K562 (cell line): ENCODE measurements at regions not wholly inside any gene's neighbourhood (a gene's known extent, or its start where the extent isn't known, plus 50 kb on each side); places are given as distances from the start of the nearest gene placed in this dataset.

Source experiments
- ATAC-seq: fragments of 200-7000 bp; cut with Tn5 transposase; 3 replicates; pipeline ENCODE4 v1.9.1; 2020; ENCODE audit warnings: moderate library complexity
- BruUV-seq: library from RNA; stranded (reverse); fragments of 400-500 nt; replicated peaks from 2 replicates; lab custom pipeline; 2021; lab: Mats Ljungman, UMichigan
- CTCF ChIA-PET: fragments of 300-600 bp; formaldehyde crosslinking; extraction: SDS; loops from one replicate; lab custom pipeline; 2021; ENCODE audit warnings: low intra/inter-chr PET ratio; lab: Yijun Ruan, JAX
- POLR2A ChIA-PET: fragments of 300-600, 350-650 bp; sonication (Branson Sonifier 250); formaldehyde crosslinking; extraction: SDS; loops from one replicate; lab custom pipeline; 2021; ENCODE audit warnings: antibody characterized with exemption, inconsistent platforms; lab: Yijun Ruan, JAX
- DNase-seq, 4 experiments: peaks; one replicate each; pipeline versions ENCODE4 v3.0.0 to v3.0.0-alpha.2; 2011 to 2018; ENCODE audit warnings: low spot score in 3 of 4, mixed read lengths in 3 of 4; ENCODE audit errors: extremely low read depth in 1 of 4
- FAIRE-seq: peaks from 2 replicates; lab custom pipeline; 2011; peaks lifted over from hg19 to GRCh38; lab: Jason Lieb, UNC
- H2AFZ ChIP-seq: 2 replicates; pipeline ENCODE4 v1.6.0; 2011; ENCODE audit warnings: low read depth, low read length, control low read depth, inconsistent platforms
- H3K27ac ChIP-seq: fragments of 200-600 bp; 3 replicates; pipeline ENCODE4 v1.8.0; 2011; ENCODE audit warnings: low read depth, mild to moderate bottlenecking, control low read depth, inconsistent platforms, low read length, moderate library complexity, mixed read lengths; ENCODE audit errors: extremely low read depth
- H3K27me3 ChIP-seq, 2 experiments: fragments of 300-600 bp in 1 of 2; 2 replicates in 1 of 2; 3 replicates in 1 of 2; pipeline versions ENCODE4 v1.6.0 to v1.8.0; 2011; ENCODE audit warnings: inconsistent platforms in 2 of 2, low read length in 2 of 2, mild to moderate bottlenecking in 1 of 2, mixed read lengths in 1 of 2, moderate library complexity in 1 of 2; ENCODE audit not compliant: control insufficient read depth in 2 of 2, insufficient read depth in 2 of 2
- H3K36me3 ChIP-seq: fragments of 300-600 bp; 3 replicates; pipeline ENCODE4 v1.8.0; 2011; ENCODE audit warnings: mild to moderate bottlenecking, low read length, inconsistent platforms; ENCODE audit not compliant: control insufficient read depth, insufficient read depth
- H3K4me1 ChIP-seq, 2 experiments: fragments of 200-600 bp in 1 of 2; replicated peaks in 1 of 2; 2 replicates in 1 of 2; 3 replicates in 1 of 2; pipeline versions ENCODE4 v1.5.1 to v1.8.0; 2011; ENCODE audit warnings: inconsistent platforms in 2 of 2, low read length in 2 of 2, mild to moderate bottlenecking in 1 of 2, mixed read lengths in 1 of 2, moderate library complexity in 1 of 2; ENCODE audit not compliant: control insufficient read depth in 2 of 2, insufficient read depth in 2 of 2
- H3K4me2 ChIP-seq: 2 replicates; pipeline ENCODE4 v1.6.1; 2011; ENCODE audit warnings: low read length, control low read depth, inconsistent platforms, mixed read lengths; ENCODE audit not compliant: insufficient read depth
- H3K4me3 ChIP-seq: fragments of 200-600 bp; sonication (generic), shearing (Covaris generic); 2 replicates; pipeline ENCODE4 v1.5.1; 2016; ENCODE audit warnings: control low read depth, inconsistent platforms
- H3K79me2 ChIP-seq: fragments of 200-600 bp; 3 replicates; pipeline ENCODE4 v1.8.0; 2011; ENCODE audit warnings: low read length, inconsistent platforms; ENCODE audit not compliant: control insufficient read depth, insufficient read depth
- H3K9ac ChIP-seq, 2 experiments: 2 replicates each; pipeline versions ENCODE4 v1.6.0 to v1.6.1; 2011; ENCODE audit warnings: low read depth in 2 of 2, low read length in 2 of 2, control low read depth in 1 of 2, inconsistent platforms in 1 of 2, mild to moderate bottlenecking in 1 of 2, mixed read lengths in 1 of 2; ENCODE audit not compliant: insufficient read depth in 1 of 2
- H3K9me1 ChIP-seq: one replicate; pipeline ENCODE4 v1.6.0; 2011; ENCODE audit warnings: inconsistent platforms, mild to moderate bottlenecking, low read length, moderate library complexity; ENCODE audit not compliant: control insufficient read depth, insufficient read depth
- H3K9me3 ChIP-seq: replicated peaks from 2 replicates; pipeline ENCODE4 v1.5.1; 2011; ENCODE audit warnings: low read depth, low read length, inconsistent platforms; ENCODE audit not compliant: control insufficient read depth, insufficient read depth
- H4K20me1 ChIP-seq: replicated peaks from 2 replicates; pipeline ENCODE4 v1.6.1; 2011; ENCODE audit warnings: low read length, inconsistent platforms, mixed read lengths; ENCODE audit not compliant: control insufficient read depth, insufficient read depth
- CBX8 ChIP-seq: fragments of 200-600 bp; sonication (generic); IDR thresholded peaks from 2 replicates; pipeline ENCODE4 v1.6.1; 2012; ENCODE audit warnings: borderline replicate concordance, mixed run types, low read depth, mild to moderate bottlenecking, moderate library complexity, mixed read lengths, low read length, control low read depth, inconsistent platforms; ENCODE audit not compliant: poor library complexity, severe bottlenecking; ENCODE audit errors: extremely low read depth
- CHAMP1 ChIP-seq: fragments of 450-650 bp; IDR thresholded peaks from 2 replicates; pipeline ENCODE4 v1.6.1; 2016; ENCODE audit warnings: mild to moderate bottlenecking
- ELF1 ChIP-seq: fragments of 200-800 bp; sonication (Bioruptor generic); IDR thresholded peaks from 2 replicates; pipeline ENCODE4 v1.6.1; 2016; ENCODE audit warnings: missing genetic modification characterization, missing compliant biosample characterization
- EWSR1 ChIP-seq: fragments of 450-650 bp; IDR thresholded peaks from 2 replicates; pipeline ENCODE4 v1.6.1; 2018; ENCODE audit warnings: borderline replicate concordance, mild to moderate bottlenecking, low read depth, moderate library complexity; ENCODE audit not compliant: partially characterized antibody
- HMG20A ChIP-seq: fragments of 450-650 bp; formaldehyde crosslinking; conservative IDR thresholded peaks from 2 replicates; pipeline ENCODE4 v1.4.0; 2020; ENCODE audit warnings: mild to moderate bottlenecking, mixed read lengths
- KLF6 ChIP-seq: fragments of 250-450 bp; sonication (Bioruptor Pico); IDR thresholded peaks from 2 replicates; pipeline ENCODE4 v1.4.0; 2020; ENCODE audit warnings: mild to moderate bottlenecking, moderate library complexity, borderline replicate concordance
- PRPF4 ChIP-seq: fragments of 200-400 bp; formaldehyde crosslinking; IDR thresholded peaks from one replicate; pipeline ENCODE4 v1.6.1; 2017; ENCODE audit warnings: low read length, low read depth, mild to moderate bottlenecking; ENCODE audit not compliant: insufficient read depth, poor library complexity, severe bottlenecking
- TBL1XR1 ChIP-seq, 2 experiments: IDR thresholded peaks; 2 replicates each; pipeline ENCODE4 v1.6.1; 2012; ENCODE audit warnings: improper control_type of control experiment in 2 of 2, low read length in 2 of 2, mild to moderate bottlenecking in 1 of 2
- THRB ChIP-seq: fragments of 450-650 bp; formaldehyde crosslinking; conservative IDR thresholded peaks from 2 replicates; pipeline ENCODE4 v1.4.0; 2022; ENCODE audit warnings: mild to moderate bottlenecking, missing genetic modification characterization
- XRCC4 ChIP-seq: IDR thresholded peaks from one replicate; pipeline ENCODE4 v1.6.1; 2011; ENCODE audit not compliant: insufficient read depth, insufficient read length; ENCODE audit errors: extremely low read depth
- ZHX1 ChIP-seq: fragments of 150-350 bp; conservative IDR thresholded peaks from 2 replicates; pipeline ENCODE4 v1.6.1; 2014; ENCODE audit warnings: low read length
- ZSCAN29 ChIP-seq: fragments of 450-650 bp; IDR thresholded peaks from 2 replicates; pipeline ENCODE4 v1.6.1; 2017
- WGBS: fragments of 100-300 bp; shearing (Covaris generic); methylation state at CpG from one replicate; pipeline ENCODE4 v1.1.6; 2016; ENCODE audit warnings: low coverage, mixed read lengths; ENCODE audit not compliant: insufficient coverage; ENCODE audit errors: missing lambda C conversion rate; 5-methylcytosine and 5-hydroxymethylcytosine counted together
- in situ Hi-C: fragments of 300-500 bp; cut with MboI; formaldehyde crosslinking; loops from 4 replicates; pipeline ENCODE4 v1.15.0; 2018; ENCODE audit warnings: inconsistent platforms, mixed read lengths
- intact Hi-C: fragments of 100-400 bp; cut with micrococcal nuclease; formaldehyde crosslinking; loops from 2 replicates; pipeline ENCODE4 v1.14.2; 2022
- TF ChIP-seq, protein P1 (sequence below): fragments of 450-650 bp; conservative IDR thresholded peaks from 2 replicates; pipeline ENCODE4 v1.6.1; 2016; ENCODE audit warnings: missing genetic modification characterization, low read depth, mild to moderate bottlenecking, missing compliant biosample characterization, moderate library complexity

GRCh38 chr15:79595306-79595705 lies 163.2 kb downstream of the MINAR1 start:
- no peaks in the 10 kb centered on the region for H3K79me2 ChIP-seq
- H3K9me1 ChIP-seq: no peaks in the 10 kb centered on the region
- no peak overlapping the region for H2AFZ ChIP-seq
- no peak overlapping the region for H3K27ac ChIP-seq
- DNase-seq (no peak), FAIRE-seq (peak; percentile 44), ATAC-seq (no peak)
- 4% methylated on average over 6 of the region's 6 CpGs for WGBS
- H3K4me1 ChIP-seq: no peaks in the 10 kb centered on the region
- in situ Hi-C loops: loop anchor here (10.0 kb wide), 1 partner anchor 211 kb away; no protein-coding TSS in a partner anchor
- H3K36me3 ChIP-seq: no peaks in the 10 kb centered on the region
- no TSS peak for BruUV-seq
- intact Hi-C loops: no loop called here
- no peaks in the 10 kb centered on the region for H4K20me1 ChIP-seq
- POLR2A ChIA-PET: interaction anchor here (0.9 kb wide), 1 partner anchor 214 kb away, joined by 3 read pairs; no protein-coding TSS in a partner anchor
- no peaks in the 10 kb centered on the region for H3K9me3 ChIP-seq
- CTCF ChIA-PET: interaction anchor here (0.7 to 2.2 kb wide), 5 partner anchors 144 to 567 kb away, joined by 3 to 28 read pairs (median 5); no protein-coding TSS in a partner anchor
- no peak overlapping the region for H3K4me3 ChIP-seq
- no peak overlapping the region for H3K9ac ChIP-seq
- no peak overlapping the region for H3K4me2 ChIP-seq
- peaks cover 0 to 1% of the 10 kb centered on the region in 2 experiments; a peak in 1 of 5 replicates for H3K27me3 ChIP-seq
- TF ChIP-seq XRCC4: no peak
- TF ChIP-seq EWSR1: no peak
- TF ChIP-seq ZSCAN29: no peak
- no peak for TF ChIP-seq THRB (CRISPR knock-in tag)
- TF ChIP-seq HMG20A (CRISPR knock-in tag): no peak
- no peak for TF ChIP-seq ELF1 (tag)
- TF ChIP-seq CHAMP1: no peak
- TF ChIP-seq, protein P1, sequence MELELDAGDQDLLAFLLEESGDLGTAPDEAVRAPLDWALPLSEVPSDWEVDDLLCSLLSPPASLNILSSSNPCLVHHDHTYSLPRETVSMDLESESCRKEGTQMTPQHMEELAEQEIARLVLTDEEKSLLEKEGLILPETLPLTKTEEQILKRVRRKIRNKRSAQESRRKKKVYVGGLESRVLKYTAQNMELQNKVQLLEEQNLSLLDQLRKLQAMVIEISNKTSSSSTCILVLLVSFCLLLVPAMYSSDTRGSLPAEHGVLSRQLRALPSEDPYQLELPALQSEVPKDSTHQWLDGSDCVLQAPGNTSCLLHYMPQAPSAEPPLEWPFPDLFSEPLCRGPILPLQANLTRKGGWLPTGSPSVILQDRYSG (tag): no peak
- TF ChIP-seq PRPF4: no peak
- no peak for TF ChIP-seq TBL1XR1 (IDR thresholded peaks at IDR 0.05; ENCODE audit: low read length in 2 of 2)
- no peak for TF ChIP-seq CBX8
- TF ChIP-seq KLF6 (CRISPR knock-in tag): no peak
- no peak for TF ChIP-seq ZHX1
